ENCODE measurements at regions not wholly inside any gene's neighbourhood (a gene's known extent, or its start where the extent isn't known, plus 50 kb on each side); places are given as distances from the start of the nearest gene placed in this dataset.

GRCh38 chr3:57009802-57010201, 50.7 kb upstream of the SPATA12 start:
- no peak for DNase-seq

GRCh38 chr3:57009367-57009766, 51.1 kb upstream of the SPATA12 start:
- no peak for DNase-seq

- DNase-seq: peak; percentile 65
Measured at GRCh38 chr3:57007521-57008460, 52.7 kb upstream of the SPATA12 start.

GRCh38 chr3:57006949-57007419, 53.5 kb upstream of the SPATA12 start:
- DNase-seq: peak; percentile 18

GRCh38 chr3:57006179-57006657, 54.2 kb upstream of the SPATA12 start:
- no peak for DNase-seq

- peak; percentile 67 for DNase-seq
Measured at GRCh38 chr3:57004229-57004628, 56.2 kb upstream of the SPATA12 start.

- DNase-seq: no peak
Measured at GRCh38 chr3:57003676-57004075, 56.8 kb upstream of the SPATA12 start.

GRCh38 chr3:57001356-57001755, 59.1 kb upstream of the SPATA12 start:
- no peak for DNase-seq

- DNase-seq: no peak
Measured at GRCh38 chr3:57000012-57000411, 60.5 kb upstream of the SPATA12 start.

GRCh38 chr3:56999547-56999946, 60.9 kb upstream of the SPATA12 start:
- DNase-seq: no peak

- DNase-seq: peak; percentile 63
Measured at GRCh38 chr3:56998076-56998529, 62.4 kb upstream of the SPATA12 start.

GRCh38 chr3:56997675-56998074, 62.8 kb upstream of the SPATA12 start:
- DNase-seq: no peak

GRCh38 chr3:56997041-56997440, 63.4 kb upstream of the SPATA12 start:
- no peak for DNase-seq

- peak; percentile 32 for DNase-seq
Measured at GRCh38 chr3:56994391-56994790, 66.1 kb upstream of the SPATA12 start.

GRCh38 chr3:56990641-56991015, 69.8 kb upstream of the SPATA12 start:
- DNase-seq: no peak

- no peak for DNase-seq
Measured at GRCh38 chr3:56989977-56990640, 70.4 kb upstream of the SPATA12 start.

- DNase-seq: peak; percentile 52
Measured at GRCh38 chr3:56989169-56989976, 71.1 kb upstream of the SPATA12 start.

- peak; percentile 84 for DNase-seq
Measured at GRCh38 chr3:56988458-56989168, 71.9 kb upstream of the SPATA12 start.

GRCh38 chr3:56987238-56987895, 73.1 kb upstream of the SPATA12 start:
- no peak for DNase-seq

GRCh38 chr3:56986347-56986746, 74.1 kb upstream of the SPATA12 start:
- DNase-seq: no peak

- peak; percentile 55 for DNase-seq
Measured at GRCh38 chr3:56985878-56986277, 74.6 kb upstream of the SPATA12 start.
